NCI-H1694 (cell line): ENCODE measurements at regions not wholly inside any gene's neighbourhood (a gene's known extent, or its start where the extent isn't known, plus 50 kb on each side); places are given as distances from the start of the nearest gene placed in this dataset.
"Not testable (repeated sequence)": the region's sequence is repeated elsewhere in the genome, so short reads cannot be mapped to it uniquely, and the experiment has no call there.

Source experiments
- DNase-seq: peaks from one replicate; lab custom pipeline; 2025; lab: John Stamatoyannopoulos, UW

- DNase-seq: no peak
These were observed 244.2 kb upstream of the FOXK1 start for GRCh38 chr7:4437916-4438315.

GRCh38 chr7:4438723-4439245 is 243.3 kb upstream of the FOXK1 start:
- no peak for DNase-seq

GRCh38 chr7:4439444-4439843 is 242.7 kb upstream of the FOXK1 start:
- no peak for DNase-seq

- no peak for DNase-seq
These were observed 238.0 kb upstream of the FOXK1 start for GRCh38 chr7:4444106-4444505.

GRCh38 chr7:4445777-4446176 is 236.3 kb upstream of the FOXK1 start:
- no peak for DNase-seq

GRCh38 chr7:4449263-4449662 is 232.8 kb upstream of the FOXK1 start:
- no peak for DNase-seq

GRCh38 chr7:4450483-4450882 is 231.6 kb upstream of the FOXK1 start:
- no peak for DNase-seq

- no peak for DNase-seq
These were observed 221.5 kb upstream of the FOXK1 start for GRCh38 chr7:4460597-4460996.

GRCh38 chr7:4461531-4461930 is 220.6 kb upstream of the FOXK1 start:
- DNase-seq: no peak

- DNase-seq: no peak
These were observed 213.6 kb upstream of the FOXK1 start for GRCh38 chr7:4468320-4469102.

GRCh38 chr7:4470246-4470645 is 211.8 kb upstream of the FOXK1 start:
- no peak for DNase-seq

- no peak for DNase-seq
These were observed 209.4 kb upstream of the FOXK1 start for GRCh38 chr7:4472728-4473127.

- peak; percentile 67 for DNase-seq
These were observed 202.6 kb upstream of the FOXK1 start for GRCh38 chr7:4479367-4480039.

GRCh38 chr7:4480131-4480530 is 202.0 kb upstream of the FOXK1 start:
- not testable (repeated sequence) for DNase-seq

- no peak for DNase-seq
These were observed 198.2 kb upstream of the FOXK1 start for GRCh38 chr7:4483851-4484250.

- DNase-seq: no peak
These were observed 197.6 kb upstream of the FOXK1 start for GRCh38 chr7:4484545-4484944.

GRCh38 chr7:4486907-4487306 is 195.2 kb upstream of the FOXK1 start:
- DNase-seq: no peak

GRCh38 chr7:4496911-4497310 is 185.2 kb upstream of the FOXK1 start:
- DNase-seq: not testable (repeated sequence)

- DNase-seq: no peak
These were observed 181.3 kb upstream of the FOXK1 start for GRCh38 chr7:4500812-4501211.

- DNase-seq: not testable (repeated sequence)
These were observed 174.2 kb upstream of the FOXK1 start for GRCh38 chr7:4507886-4508285.

- DNase-seq: no peak
These were observed 168.6 kb upstream of the FOXK1 start for GRCh38 chr7:4513450-4513849.

- DNase-seq: no peak
These were observed 162.1 kb upstream of the FOXK1 start for GRCh38 chr7:4519819-4520520.

GRCh38 chr7:4523219-4523618 is 158.9 kb upstream of the FOXK1 start:
- no peak for DNase-seq
